Mononuclear cell (primary cell): ENCODE measurements at regions not wholly inside any gene's neighbourhood (a gene's known extent, or its start where the extent isn't known, plus 50 kb on each side); places are given as distances from the start of the nearest gene placed in this dataset.
"Not testable (repeated sequence)": the region's sequence is repeated elsewhere in the genome, so short reads cannot be mapped to it uniquely, and the experiment has no call there.

Experiments used
- H3K27me3 ChIP-seq: 2 replicates; pipeline ENCODE4 v1.6.0; 2011; ENCODE audit warnings: low read length, control low read depth; ENCODE audit not compliant: insufficient read depth
- H3K4me1 ChIP-seq: 2 replicates; pipeline ENCODE4 v1.5.1; 2011; ENCODE audit warnings: mild to moderate bottlenecking, low read length, control low read depth; ENCODE audit not compliant: insufficient read depth
- H3K4me3 ChIP-seq: 2 replicates; pipeline ENCODE4 v1.5.1; 2011; ENCODE audit warnings: mild to moderate bottlenecking, low read length, moderate library complexity
- H3K9me3 ChIP-seq: 2 replicates; pipeline ENCODE4 v1.5.1; 2011; ENCODE audit warnings: low read depth, mild to moderate bottlenecking, control low read depth, low read length

GRCh38 chr3:40737343-40737742 lies 212.6 kb downstream of the ZNF621 start:
- Histone ChIP-seq H3K4me3 (no peak overlapping the region), H3K27me3 (no peaks in the 10 kb centered on the region), H3K9me3 (no peaks in the 10 kb centered on the region)

GRCh38 chr3:40739971-40740370 lies 215.2 kb downstream of the ZNF621 start:
- no peaks in the 10 kb centered on the region for H3K9me3 ChIP-seq
- H3K27me3 ChIP-seq, result no peaks in the 10 kb centered on the region
- H3K4me1 ChIP-seq, result no peaks in the 10 kb centered on the region
- no peak overlapping the region for H3K4me3 ChIP-seq

More at GRCh38 chr3:40737343-40737742, 212.6 kb downstream of the ZNF621 start:
- no peaks in the 10 kb centered on the region for H3K4me1 ChIP-seq

GRCh38 chr3:40741729-40742128 lies 217.0 kb downstream of the ZNF621 start:
- no peaks in the 10 kb centered on the region for H3K9me3 ChIP-seq
- no peaks in the 10 kb centered on the region for H3K27me3 ChIP-seq
- H3K4me3 ChIP-seq, result no peak overlapping the region

DNA sequence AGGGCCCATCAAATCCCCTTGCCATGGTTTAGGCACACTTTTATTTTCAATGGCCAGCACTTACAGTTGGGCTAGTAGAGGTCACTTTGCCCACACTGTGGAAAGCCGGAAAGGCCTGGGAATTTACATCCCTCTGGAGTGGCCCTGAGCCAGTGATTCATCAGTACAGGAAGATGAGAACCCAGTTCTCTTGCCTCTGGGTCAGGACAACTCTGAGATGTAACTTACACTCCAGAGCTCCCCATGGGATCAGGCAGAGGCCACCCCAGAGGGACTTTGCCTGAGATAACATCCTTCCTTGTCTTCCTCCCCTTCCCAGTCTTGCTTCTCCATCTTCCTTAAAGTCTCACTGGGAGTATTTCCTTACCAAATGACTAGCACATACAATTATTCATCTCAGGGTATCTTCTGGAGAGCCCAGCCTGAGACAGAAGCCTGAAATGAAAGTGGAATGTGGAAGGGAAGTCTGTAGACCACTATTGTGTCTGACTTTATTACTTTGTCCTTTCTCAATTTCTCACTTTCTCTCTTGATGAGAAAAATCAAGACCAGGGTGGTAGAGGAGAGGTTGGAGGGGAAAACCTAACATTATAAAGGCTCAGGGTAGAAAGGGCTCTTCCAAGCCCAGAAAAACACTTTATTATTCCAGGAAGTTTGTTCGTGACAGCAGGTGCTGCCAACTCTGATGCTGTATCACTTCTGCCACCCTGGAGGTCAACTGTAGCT lies 220.8 kb downstream of the ZNF621 start:
- no peaks in the 10 kb centered on the region for H3K9me3 ChIP-seq
- H3K4me1 ChIP-seq, result no peaks in the 10 kb centered on the region
- no peaks in the 10 kb centered on the region for H3K27me3 ChIP-seq
- H3K4me3 ChIP-seq, result no peak overlapping the region

More at GRCh38 chr3:40741729-40742128, 217.0 kb downstream of the ZNF621 start:
- no peaks in the 10 kb centered on the region for H3K4me1 ChIP-seq

- H3K4me1 ChIP-seq, result no peaks in the 10 kb centered on the region
- no peaks in the 10 kb centered on the region for H3K27me3 ChIP-seq
- no peaks in the 10 kb centered on the region for H3K9me3 ChIP-seq
- H3K4me3 ChIP-seq, result no peak overlapping the region
These were observed 226.9 kb downstream of the ZNF621 start for GRCh38 chr3:40751666-40752065.

DNA sequence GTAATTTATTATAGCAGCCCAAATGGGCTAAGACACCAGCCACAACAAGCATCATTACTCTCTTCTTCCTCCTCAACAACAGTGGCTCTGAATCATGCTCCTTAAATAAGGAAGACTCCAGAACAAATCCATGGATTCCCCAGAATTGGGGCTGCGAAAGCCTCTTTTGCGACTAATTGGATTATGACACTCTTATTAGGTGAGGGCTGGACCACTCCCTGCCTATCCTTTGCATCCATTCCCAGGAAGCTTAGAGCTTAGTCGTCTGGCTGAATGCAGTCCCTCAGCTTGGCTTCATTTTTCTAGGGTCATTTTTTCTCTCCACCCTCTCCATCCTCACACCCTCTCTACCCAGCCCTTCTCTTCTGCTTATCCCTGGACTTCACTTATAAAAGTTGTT lies 227.7 kb downstream of the ZNF621 start:
- H3K9me3 ChIP-seq, result no peaks in the 10 kb centered on the region
- no peaks in the 10 kb centered on the region for H3K4me1 ChIP-seq
- H3K27me3 ChIP-seq, result no peaks in the 10 kb centered on the region
- H3K4me3 ChIP-seq, result no peak overlapping the region

GRCh38 chr3:40753291-40753770 lies 228.6 kb downstream of the ZNF621 start:
- H3K9me3 ChIP-seq, result no peaks in the 10 kb centered on the region
- no peaks in the 10 kb centered on the region for H3K27me3 ChIP-seq
- H3K4me1 ChIP-seq, result no peaks in the 10 kb centered on the region
- H3K4me3 ChIP-seq, result no peak overlapping the region

DNA sequence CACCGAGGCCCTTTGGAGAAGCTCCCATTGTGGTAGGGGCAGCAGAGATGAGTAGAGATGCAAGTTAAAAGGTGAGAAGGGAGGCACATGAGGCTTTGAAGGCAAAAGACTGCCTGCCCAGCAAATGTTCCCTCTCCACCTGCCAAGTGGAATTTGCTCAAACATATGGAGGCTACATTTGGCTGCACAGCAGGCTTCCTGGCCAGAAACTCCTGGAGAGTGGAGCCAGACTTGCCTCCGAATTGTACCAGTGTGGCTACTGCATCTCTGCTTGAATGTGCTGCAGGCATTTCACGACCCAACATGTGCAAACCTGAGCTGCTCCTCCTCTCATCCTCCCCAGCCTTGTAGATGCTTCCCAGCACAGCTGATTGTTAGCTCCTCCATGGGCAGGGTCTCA lies 229.2 kb downstream of the ZNF621 start:
- Histone ChIP-seq H3K4me1 (no peaks in the 10 kb centered on the region), H3K9me3 (no peaks in the 10 kb centered on the region), H3K27me3 (no peaks in the 10 kb centered on the region), H3K4me3 (no peak overlapping the region)

DNA sequence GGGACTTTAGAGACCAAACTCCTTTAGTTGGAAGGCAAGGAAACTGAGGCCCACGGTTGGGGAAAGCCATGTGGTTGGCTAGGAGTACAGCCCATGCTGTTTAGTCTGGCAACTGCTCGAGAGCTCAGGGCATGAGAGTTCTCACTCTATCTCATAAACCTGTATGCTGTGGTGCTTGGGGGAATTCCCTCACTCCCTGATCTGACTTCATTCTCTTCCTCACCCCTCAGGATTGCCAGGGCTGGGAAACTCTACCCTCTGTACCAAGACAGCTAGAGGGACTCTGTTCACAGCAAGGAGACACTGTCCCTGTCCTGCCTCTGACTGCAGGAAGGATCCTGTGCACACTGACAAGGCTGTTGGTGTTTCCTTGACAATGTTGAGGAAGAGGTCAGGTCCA lies 230.2 kb downstream of the ZNF621 start:
- H3K9me3 ChIP-seq, result no peaks in the 10 kb centered on the region
- H3K4me3 ChIP-seq, result no peak overlapping the region
- no peaks in the 10 kb centered on the region for H3K4me1 ChIP-seq
- no peaks in the 10 kb centered on the region for H3K27me3 ChIP-seq

DNA sequence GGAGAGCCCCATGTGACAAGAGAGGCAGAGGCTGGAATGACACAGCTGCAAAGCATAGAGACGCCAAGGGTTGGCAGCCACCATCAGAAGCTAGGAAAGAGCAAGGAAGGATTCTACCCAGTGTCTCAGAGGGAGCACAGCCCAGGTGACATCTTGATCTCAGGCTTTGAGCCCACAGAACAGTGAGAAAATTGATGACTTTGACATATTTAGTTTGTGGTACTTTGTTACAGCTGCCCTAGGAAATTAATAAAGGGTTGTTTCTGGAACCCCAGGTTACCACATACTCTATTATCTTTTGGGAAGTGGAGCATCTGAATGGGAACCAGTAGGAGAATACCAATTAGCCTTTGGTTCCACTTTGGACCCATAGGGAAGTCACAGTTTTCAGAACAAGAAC lies 231.7 kb downstream of the ZNF621 start:
- Histone ChIP-seq H3K27me3 (no peaks in the 10 kb centered on the region), H3K9me3 (no peaks in the 10 kb centered on the region), H3K4me1 (no peaks in the 10 kb centered on the region), H3K4me3 (no peak overlapping the region)

GRCh38 chr3:40762771-40763170 lies 238.0 kb downstream of the ZNF621 start:
- H3K9me3 ChIP-seq, H3K27me3 ChIP-seq, H3K4me3 ChIP-seq, H3K4me1 ChIP-seq: not testable (repeated sequence)

DNA sequence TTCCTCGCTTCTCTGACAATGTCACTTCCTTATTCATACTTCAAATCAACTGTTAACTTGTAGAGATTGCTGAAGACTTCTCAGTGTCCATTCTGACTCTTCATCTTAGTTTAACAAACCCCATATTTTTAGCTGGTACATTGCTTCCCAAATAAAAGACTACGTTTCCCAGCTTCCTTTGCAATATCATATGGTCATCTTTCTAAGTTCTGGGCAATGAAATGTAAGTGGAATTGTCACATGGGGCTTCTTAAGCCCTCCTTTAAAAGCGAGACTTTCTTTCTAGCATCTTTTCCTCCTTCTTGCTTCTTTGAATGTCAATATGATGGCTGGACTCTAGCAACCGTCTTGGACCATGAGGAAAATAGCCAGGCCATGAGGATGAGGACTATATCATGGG lies 239.0 kb downstream of the ZNF621 start:
- Histone ChIP-seq H3K27me3 (no peaks in the 10 kb centered on the region), H3K4me3 (no peak overlapping the region), H3K4me1 (peaks cover 3% of the 10 kb centered on the region), H3K9me3 (no peaks in the 10 kb centered on the region)

DNA sequence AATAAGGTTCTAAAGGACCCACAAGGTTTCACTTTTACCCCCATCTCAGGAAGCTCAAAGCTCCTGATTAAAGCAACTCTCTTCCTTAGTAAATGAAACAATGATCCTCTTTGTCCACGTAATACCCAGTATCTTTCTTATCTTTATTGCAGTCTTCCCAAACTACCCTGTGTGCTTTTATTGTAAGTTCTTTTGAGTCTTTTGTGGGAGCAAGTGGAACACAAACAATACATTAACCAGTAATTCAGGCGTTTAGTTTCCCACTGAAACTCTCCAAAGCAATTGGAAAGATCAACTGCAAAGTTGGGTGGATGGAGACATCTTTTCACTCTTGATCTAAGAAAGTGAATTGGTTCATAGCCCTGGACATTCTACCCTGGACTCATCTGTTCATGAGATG lies 240.0 kb downstream of the ZNF621 start:
- H3K27me3 ChIP-seq, result no peaks in the 10 kb centered on the region
- no peaks in the 10 kb centered on the region for H3K9me3 ChIP-seq
- no peak overlapping the region for H3K4me3 ChIP-seq
- H3K4me1 ChIP-seq, result peaks cover 8% of the 10 kb centered on the region

GRCh38 chr3:40765884-40766283 lies 241.1 kb downstream of the ZNF621 start:
- Histone ChIP-seq H3K27me3 (no peaks in the 10 kb centered on the region), H3K9me3 (no peaks in the 10 kb centered on the region), H3K4me3 (no peak overlapping the region), H3K4me1 (peaks cover 20% of the 10 kb centered on the region)

DNA sequence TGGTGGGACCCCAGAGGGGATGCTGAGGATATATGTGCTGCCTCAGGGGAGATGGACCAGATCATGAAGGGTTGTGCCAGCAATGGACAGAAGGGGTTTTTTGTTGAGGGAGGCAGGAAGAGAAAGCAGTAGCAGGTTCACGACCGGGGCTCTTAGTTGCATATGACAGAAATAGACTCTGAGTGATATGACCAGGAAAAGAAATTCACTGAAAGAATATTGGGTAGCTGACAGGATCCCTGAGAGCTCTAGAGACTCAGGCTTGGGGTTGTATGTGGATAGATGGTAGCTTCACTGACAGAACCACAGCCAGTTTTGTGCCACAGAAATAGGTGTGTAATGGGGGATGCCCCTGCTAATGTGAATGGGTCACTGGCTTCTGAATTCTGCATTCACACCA lies 241.6 kb downstream of the ZNF621 start:
- H3K27me3 ChIP-seq, result no peaks in the 10 kb centered on the region
- H3K4me1 ChIP-seq, result peaks cover 20% of the 10 kb centered on the region
- H3K9me3 ChIP-seq, result no peaks in the 10 kb centered on the region
- no peak overlapping the region for H3K4me3 ChIP-seq

DNA sequence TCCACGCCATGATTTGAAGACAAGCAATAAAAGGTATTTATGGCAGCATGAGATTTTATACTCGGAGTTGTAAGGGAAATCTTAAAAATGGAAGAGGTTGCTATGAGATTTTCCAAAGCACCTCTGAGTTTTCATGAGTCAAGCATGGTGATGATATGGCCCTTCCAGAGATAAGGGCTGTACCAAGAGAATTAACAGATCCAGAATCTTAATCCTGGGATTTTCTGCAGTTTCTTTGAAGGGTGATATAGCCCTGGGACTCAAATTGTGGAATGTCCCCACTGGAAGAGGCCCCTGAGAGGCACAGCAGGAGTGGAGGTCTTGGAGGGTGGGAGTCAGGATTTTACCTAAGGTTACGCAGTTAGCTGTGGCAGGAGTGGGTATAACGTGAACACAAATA lies 243.3 kb downstream of the ZNF621 start:
- Histone ChIP-seq H3K9me3 (no peaks in the 10 kb centered on the region), H3K4me3 (no peak overlapping the region), H3K27me3 (no peaks in the 10 kb centered on the region), H3K4me1 (peaks cover 17% of the 10 kb centered on the region)
